ENCODE measurements at regions not wholly inside any gene's neighbourhood (a gene's known extent, or its start where the extent isn't known, plus 50 kb on each side); places are given as distances from the start of the nearest gene placed in this dataset.
"Not testable (repeated sequence)": the region's sequence is repeated elsewhere in the genome, so short reads cannot be mapped to it uniquely, and the experiment has no call there.

- Histone ChIP-seq H3K27ac (ENCODE audit: low read depth in 1 of 2, low read length in 2 of 2) (no peak overlapping the region), H3K9me3 (ENCODE audit: control insufficient read depth in 4 of 4, low read length in 3 of 4) (no peaks in the 10 kb centered on the region), H3K4me3 (ENCODE audit: low read depth in 1 of 3, low read length in 3 of 3) (no peak overlapping the region), H3K9ac (ENCODE audit: low read depth in 1 of 2, low read length in 2 of 2) (no peak overlapping the region), H3K4me1 (ENCODE audit: control insufficient read depth in 4 of 4, insufficient read depth in 4 of 4, low read length in 3 of 4) (peaks cover 0 to 3% (median 1%) of the 10 kb centered on the region in 4 donors), H3K36me3 (ENCODE audit: control insufficient read depth in 4 of 4, insufficient read depth in 3 of 4, low read depth in 1 of 4, low read length in 3 of 4) (no peaks in the 10 kb centered on the region), H3K27me3 (ENCODE audit: control insufficient read depth in 4 of 4, insufficient read depth in 4 of 4, low read length in 3 of 4) (no peaks in the 10 kb centered on the region)
- DNase-seq (ENCODE audit: low spot score): no peak
- TF ChIP-seq TAF1 (conservative IDR thresholded peaks at IDR 0.05): no peak
- TF ChIP-seq FOXA1 (IDR thresholded peaks at IDR 0.05): no peak
- no peak for TF ChIP-seq HNF4G (IDR thresholded peaks at IDR 0.05)
- TF ChIP-seq EGR1 (IDR thresholded peaks at IDR 0.05; ENCODE audit: low read depth in 2 of 2): no peak
- no peak for TF ChIP-seq YY1 (IDR thresholded peaks at IDR 0.05)
- no peak for TF ChIP-seq CTCF (IDR thresholded peaks at IDR 0.05; ENCODE audit: low read depth, low read length, missing input control)
- TF ChIP-seq SP1 (IDR thresholded peaks at IDR 0.05): no peak
- TF ChIP-seq REST (IDR thresholded peaks at IDR 0.05): no peak
- no peak for TF ChIP-seq ATF3 (IDR thresholded peaks at IDR 0.05)
- TF ChIP-seq MAX (IDR thresholded peaks at IDR 0.05): no peak
- TF ChIP-seq GABPA (IDR thresholded peaks at IDR 0.05 in 1 of 2, conservative IDR thresholded peaks at IDR 0.05 in 1 of 2): no peak
- no peak for TF ChIP-seq RXRA (IDR thresholded peaks at IDR 0.05)
- no peak for TF ChIP-seq FOXA2 (IDR thresholded peaks at IDR 0.05)
- 60% methylated on average over 2 of the region's 2 CpGs for WGBS
These were observed 212.0 kb downstream of the MINAR1 start for GRCh38 chr15:79644091-79644490.

GRCh38 chr15:79652972-79653371, 220.8 kb downstream of the MINAR1 start:
- H3K9ac ChIP-seq (ENCODE audit: low read depth in 1 of 2, low read length in 2 of 2); DNase-seq (ENCODE audit: low spot score); H3K27me3 ChIP-seq (ENCODE audit: control insufficient read depth in 4 of 4, insufficient read depth in 4 of 4, low read length in 3 of 4); H3K27ac ChIP-seq (ENCODE audit: low read depth in 1 of 2, low read length in 2 of 2); H3K9me3 ChIP-seq (ENCODE audit: control insufficient read depth in 4 of 4, low read length in 3 of 4); H3K36me3 ChIP-seq (ENCODE audit: control insufficient read depth in 4 of 4, insufficient read depth in 3 of 4, low read depth in 1 of 4, low read length in 3 of 4); H3K4me3 ChIP-seq (ENCODE audit: low read depth in 1 of 3, low read length in 3 of 3): not testable (repeated sequence)
- H3K4me1 ChIP-seq (ENCODE audit: control insufficient read depth in 4 of 4, insufficient read depth in 4 of 4, low read length in 3 of 4): peaks cover 8 to 25% (median 21%) of the 10 kb centered on the region in 4 donors

GRCh38 chr15:79653533-79653932, 221.4 kb downstream of the MINAR1 start:
- Histone ChIP-seq H3K27ac (ENCODE audit: low read depth in 1 of 2, low read length in 2 of 2) (no peak overlapping the region), H3K9me3 (ENCODE audit: control insufficient read depth in 4 of 4, low read length in 3 of 4) (no peaks in the 10 kb centered on the region), H3K36me3 (ENCODE audit: control insufficient read depth in 4 of 4, insufficient read depth in 3 of 4, low read depth in 1 of 4, low read length in 3 of 4) (no peaks in the 10 kb centered on the region), H3K9ac (ENCODE audit: low read depth in 1 of 2, low read length in 2 of 2) (no peak overlapping the region), H3K4me1 (ENCODE audit: control insufficient read depth in 4 of 4, insufficient read depth in 4 of 4, low read length in 3 of 4) (peaks cover 9 to 29% (median 24%) of the 10 kb centered on the region in 4 donors), H3K27me3 (ENCODE audit: control insufficient read depth in 4 of 4, insufficient read depth in 4 of 4, low read length in 3 of 4) (no peaks in the 10 kb centered on the region), H3K4me3 (ENCODE audit: low read depth in 1 of 3, low read length in 3 of 3) (no peak overlapping the region)
- 36% methylated on average over 1 of the region's 1 CpG for WGBS
- DNase-seq (ENCODE audit: low spot score): no peak
- TF ChIP-seq JUND (IDR thresholded peaks at IDR 0.05) (no peak), NR2F2 (IDR thresholded peaks at IDR 0.05) (no peak), RXRA (IDR thresholded peaks at IDR 0.05) (peak in 1 of 2 donors; percentile 16), REST (IDR thresholded peaks at IDR 0.05) (no peak), HNF4A (conservative IDR thresholded peaks at IDR 0.05) (peak; percentile 52 to 64)

All from liver (tissue), 8 donors.